Peyer's patch (tissue), 4 donors: ENCODE measurements at regions not wholly inside any gene's neighbourhood (a gene's known extent, or its start where the extent isn't known, plus 50 kb on each side); places are given as distances from the start of the nearest gene placed in this dataset.
"Not testable (repeated sequence)": the region's sequence is repeated elsewhere in the genome, so short reads cannot be mapped to it uniquely, and the experiment has no call there.

Source experiments
- DNase-seq, 3 donors: peaks; one replicate each; pipeline ENCODE4 v3.0.0-alpha.2; 2017 to 2019
- H3K27ac ChIP-seq, 4 donors: fragments of 200-600 bp; sonication (generic); one replicate each; pipeline ENCODE4 v1.5.1; 2016 to 2019
- H3K27me3 ChIP-seq, 2 donors: fragments of 200-600 bp; sonication (generic); one replicate each; pipeline ENCODE4 v1.5.1; 2019
- H3K36me3 ChIP-seq, 3 donors: fragments of 200-600 bp; sonication (generic); one replicate each; pipeline ENCODE4 v1.5.1; 2016 to 2019
- H3K4me1 ChIP-seq, 4 donors: fragments of 200-600 bp; sonication (generic); one replicate each; pipeline ENCODE4 v1.5.1; 2016 to 2019
- H3K4me3 ChIP-seq, 4 donors: fragments of 200-600 bp; sonication (generic); 1 replicate in 3 of 4; 2 replicates in 1 of 4; pipeline ENCODE4 v1.5.1; 2016 to 2019; ENCODE audit warnings: mild to moderate bottlenecking in 1 of 4
- H3K9me3 ChIP-seq, 4 donors: fragments of 200-600 bp; sonication (generic); one replicate each; pipeline ENCODE4 v1.5.1; 2016 to 2019; ENCODE audit warnings: mild to moderate bottlenecking in 1 of 4
- POLR2A ChIP-seq, 2 donors: fragments of 450-650 bp; IDR thresholded peaks; one replicate each; pipeline ENCODE4 v1.5.1; 2017; ENCODE audit warnings: antibody characterized with exemption in 2 of 2, mild to moderate bottlenecking in 2 of 2, moderate library complexity in 2 of 2
- TF ChIP-seq, protein P1 (sequence below), 6 experiments: fragments of 450-650 bp in 4 of 6; fragments of 200-600 bp in 2 of 6; sonication (generic) in 1 of 6; IDR thresholded peaks; one replicate each; pipeline ENCODE4 v1.5.1; 2017 to 2019; ENCODE audit warnings: antibody characterized with exemption in 6 of 6, mild to moderate bottlenecking in 3 of 6, moderate library complexity in 1 of 6

- no peak for TF ChIP-seq POLR2A (IDR thresholded peaks at IDR 0.05)
- TF ChIP-seq, protein P1, sequence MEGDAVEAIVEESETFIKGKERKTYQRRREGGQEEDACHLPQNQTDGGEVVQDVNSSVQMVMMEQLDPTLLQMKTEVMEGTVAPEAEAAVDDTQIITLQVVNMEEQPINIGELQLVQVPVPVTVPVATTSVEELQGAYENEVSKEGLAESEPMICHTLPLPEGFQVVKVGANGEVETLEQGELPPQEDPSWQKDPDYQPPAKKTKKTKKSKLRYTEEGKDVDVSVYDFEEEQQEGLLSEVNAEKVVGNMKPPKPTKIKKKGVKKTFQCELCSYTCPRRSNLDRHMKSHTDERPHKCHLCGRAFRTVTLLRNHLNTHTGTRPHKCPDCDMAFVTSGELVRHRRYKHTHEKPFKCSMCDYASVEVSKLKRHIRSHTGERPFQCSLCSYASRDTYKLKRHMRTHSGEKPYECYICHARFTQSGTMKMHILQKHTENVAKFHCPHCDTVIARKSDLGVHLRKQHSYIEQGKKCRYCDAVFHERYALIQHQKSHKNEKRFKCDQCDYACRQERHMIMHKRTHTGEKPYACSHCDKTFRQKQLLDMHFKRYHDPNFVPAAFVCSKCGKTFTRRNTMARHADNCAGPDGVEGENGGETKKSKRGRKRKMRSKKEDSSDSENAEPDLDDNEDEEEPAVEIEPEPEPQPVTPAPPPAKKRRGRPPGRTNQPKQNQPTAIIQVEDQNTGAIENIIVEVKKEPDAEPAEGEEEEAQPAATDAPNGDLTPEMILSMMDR (IDR thresholded peaks at IDR 0.05), result no peak
- no peaks in the 10 kb centered on the region for H3K9me3 ChIP-seq
- H3K36me3 ChIP-seq, result no peaks in the 10 kb centered on the region
- no peak for DNase-seq
- H3K27me3 ChIP-seq, result no peaks in the 10 kb centered on the region
- no peak overlapping the region for H3K27ac ChIP-seq
- H3K4me3 ChIP-seq, result no peak overlapping the region
- no peaks in the 10 kb centered on the region for H3K4me1 ChIP-seq
These were observed 607.1 kb downstream of the COL12A1 start for GRCh38 chr6:74598462-74599393.

DNA sequence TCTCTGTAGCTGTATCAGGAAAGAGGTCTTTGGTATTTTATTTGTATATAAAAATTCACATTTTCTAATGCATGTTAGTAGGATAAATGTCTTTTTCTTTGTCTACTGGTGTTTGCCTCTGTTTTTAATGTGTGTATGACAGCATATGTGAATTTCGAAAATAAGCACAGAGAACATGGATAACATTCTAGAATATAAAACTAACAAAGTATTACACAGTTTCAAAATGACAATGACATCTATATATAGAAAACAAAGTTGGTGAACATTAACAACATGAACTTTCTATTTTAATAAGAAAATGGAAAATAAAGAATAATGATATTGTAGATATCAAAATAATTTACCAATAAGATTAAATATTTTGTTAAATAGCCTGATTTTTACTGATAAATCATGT is 608.0 kb downstream of the COL12A1 start:
- no peaks in the 10 kb centered on the region for H3K4me1 ChIP-seq
- no peaks in the 10 kb centered on the region for H3K9me3 ChIP-seq
- DNase-seq, result no peak
- H3K27ac ChIP-seq, result no peak overlapping the region
- H3K36me3 ChIP-seq, result no peaks in the 10 kb centered on the region
- no peak overlapping the region for H3K4me3 ChIP-seq
- H3K27me3 ChIP-seq, result no peaks in the 10 kb centered on the region
- TF ChIP-seq, protein P1 (IDR thresholded peaks at IDR 0.05), result no peak
- no peak for TF ChIP-seq POLR2A (IDR thresholded peaks at IDR 0.05)

GRCh38 chr6:74597266-74597665 is 608.6 kb downstream of the COL12A1 start:
- no peak overlapping the region for H3K27ac ChIP-seq
- no peaks in the 10 kb centered on the region for H3K9me3 ChIP-seq
- no peaks in the 10 kb centered on the region for H3K4me1 ChIP-seq
- no peak for DNase-seq
- TF ChIP-seq, protein P1 (IDR thresholded peaks at IDR 0.05), result no peak
- TF ChIP-seq POLR2A (IDR thresholded peaks at IDR 0.05), result no peak
- no peak overlapping the region for H3K4me3 ChIP-seq
- H3K36me3 ChIP-seq, result no peaks in the 10 kb centered on the region
- H3K27me3 ChIP-seq, result no peaks in the 10 kb centered on the region

DNA sequence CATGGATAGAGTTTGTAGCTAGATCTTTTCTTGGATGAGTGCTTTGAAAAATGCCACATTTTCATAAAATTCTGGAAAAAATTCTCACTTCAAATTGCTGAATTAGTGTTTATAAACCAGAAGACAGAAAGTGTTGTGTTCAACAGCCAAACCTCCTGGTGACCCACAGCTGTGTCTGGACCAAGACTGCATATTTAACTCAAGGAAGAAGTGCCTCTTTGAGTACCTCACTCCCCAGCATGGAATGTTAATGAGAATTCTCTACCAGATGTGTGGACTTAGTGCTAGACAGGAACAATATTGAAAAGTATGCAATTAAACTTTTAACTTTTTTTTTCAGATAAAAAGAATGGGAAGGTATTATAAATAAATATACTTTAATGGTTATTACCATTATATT is 609.3 kb downstream of the COL12A1 start:
- no peak for TF ChIP-seq POLR2A (IDR thresholded peaks at IDR 0.05)
- TF ChIP-seq, protein P1 (IDR thresholded peaks at IDR 0.05), result no peak
- H3K27ac ChIP-seq, result no peak overlapping the region
- no peaks in the 10 kb centered on the region for H3K4me1 ChIP-seq
- H3K36me3 ChIP-seq, result no peaks in the 10 kb centered on the region
- H3K27me3 ChIP-seq, result no peaks in the 10 kb centered on the region
- H3K9me3 ChIP-seq, result no peaks in the 10 kb centered on the region
- H3K4me3 ChIP-seq, result no peak overlapping the region
- DNase-seq, result no peak

DNA sequence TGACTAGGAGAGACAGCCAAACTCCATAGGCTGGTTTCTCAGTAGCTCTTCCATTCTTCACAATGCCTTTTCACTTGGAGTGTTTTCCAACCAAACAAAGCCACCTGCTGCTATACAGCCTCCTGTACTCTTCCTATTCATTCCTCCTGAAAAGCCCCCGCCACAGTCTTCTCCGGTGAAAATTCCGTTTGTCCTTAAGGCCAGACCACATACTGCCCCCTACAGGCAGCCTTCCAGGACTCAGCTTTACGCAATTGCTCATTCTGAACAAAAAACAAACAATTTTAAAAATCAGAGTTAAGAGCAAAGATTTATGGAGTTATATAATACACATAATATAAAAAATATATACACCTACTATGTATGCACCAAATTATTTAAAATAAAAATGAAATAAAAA is 611.5 kb downstream of the COL12A1 start:
- H3K4me1 ChIP-seq, DNase-seq, H3K4me3 ChIP-seq, H3K27me3 ChIP-seq, H3K9me3 ChIP-seq, H3K27ac ChIP-seq, H3K36me3 ChIP-seq: not testable (repeated sequence)
- TF ChIP-seq, protein P1 (IDR thresholded peaks at IDR 0.05), result peak in 1 of 6 experiments; percentile 17
